Psoas muscle (tissue), 7 donors: ENCODE measurements at regions not wholly inside any gene's neighbourhood (a gene's known extent, or its start where the extent isn't known, plus 50 kb on each side); places are given as distances from the start of the nearest gene placed in this dataset.

Source experiments
- ATAC-seq, 4 donors: fragments of 200-7000 bp; cut with Tn5 transposase; one replicate each; pipeline ENCODE4 v1.9.1; 2020; ENCODE audit warnings: moderate library complexity in 3 of 4, mild to moderate bottlenecking in 2 of 4
- DNase-seq, 2 donors: peaks; one replicate each; pipeline ENCODE4 v3.0.0-alpha.2; 2020
- H3K27ac ChIP-seq: fragments of 200-600 bp; one replicate; pipeline ENCODE4 v1.8.0; 2022
- H3K27me3 ChIP-seq, 3 donors: fragments of 200-600 bp in 1 of 3; one replicate each; pipeline versions ENCODE4 v1.6.1 to v1.8.0; 2013 to 2022; ENCODE audit warnings: low read length in 2 of 3, mild to moderate bottlenecking in 2 of 3, moderate library complexity in 1 of 3; ENCODE audit not compliant: insufficient read depth in 3 of 3
- H3K36me3 ChIP-seq, 2 donors: fragments of 200-600 bp in 1 of 2; one replicate each; pipeline versions ENCODE4 v1.6.1 to v1.8.0; 2013 to 2022; ENCODE audit warnings: low read depth in 1 of 2, mild to moderate bottlenecking in 1 of 2, moderate library complexity in 1 of 2; ENCODE audit not compliant: insufficient read depth in 1 of 2
- H3K4me1 ChIP-seq: fragments of 200-600 bp; one replicate; pipeline ENCODE4 v1.8.0; 2022
- H3K4me3 ChIP-seq: fragments of 200-600 bp; one replicate; pipeline ENCODE4 v1.8.0; 2022; ENCODE audit warnings: mild to moderate bottlenecking
- H3K9me3 ChIP-seq: fragments of 200-600 bp; one replicate; pipeline ENCODE4 v1.8.0; 2022
- CTCF ChIP-seq: fragments of 200-600 bp; IDR thresholded peaks from one replicate; pipeline ENCODE4 v1.8.0; 2022; ENCODE audit warnings: antibody characterized with exemption
- WGBS, 3 donors: extraction: QIAGEN DNeasy Blood & Tissue Kit; methylation state at CpG; one replicate each; pipeline versions ENCODE4 v1.1.6 to v1.1.7; 2013; 5-methylcytosine and 5-hydroxymethylcytosine counted together
- intact Hi-C, 2 donors: fragments of 100-400 bp; cut with DNase I; formaldehyde crosslinking; loops; one replicate each; pipeline versions ENCODE4 v1.11.0 to v1.14.2; 2022
- donor health status: healthy with polysubstance abuse.
- donor health status: DM: no; HTN: no; CAD: no; lungs with moderate emphysema.
- donor health status: Bipolar disorder and iron deficiency.
- donor health status: healthy.
- donor health status: DM: yes; HTN: yes; CAD: no.
- donor health status: DM: no; HTN: no; CAD: no.
- donor health status: DM: yes; HTN: yes; CAD: no.

GRCh38 chr5:36367524-36367923 is 65.8 kb upstream of the RANBP3L start:
- H3K27me3 ChIP-seq, result no peaks in the 10 kb centered on the region
- no peak overlapping the region for H3K4me3 ChIP-seq
- ATAC-seq (no peak), DNase-seq (no peak)
- 30 to 57% (median 34%) methylated on average over 2 of the region's 2 CpGs for WGBS, 3 donors
- no peaks in the 10 kb centered on the region for H3K36me3 ChIP-seq
- no peaks in the 10 kb centered on the region for H3K9me3 ChIP-seq
- intact Hi-C loops, result no loop called here
- no peak for TF ChIP-seq CTCF
- no peak overlapping the region for H3K27ac ChIP-seq
- no peaks in the 10 kb centered on the region for H3K4me1 ChIP-seq

- no peak overlapping the region for H3K4me3 ChIP-seq
- H3K4me1 ChIP-seq, result no peaks in the 10 kb centered on the region
- WGBS, 3 donors, result 46 to 61% (median 54%) methylated on average over 1 of the region's 1 CpG
- intact Hi-C loops, result no loop called here
- no peak for TF ChIP-seq CTCF
- no peak overlapping the region for H3K27ac ChIP-seq
- no peaks in the 10 kb centered on the region for H3K36me3 ChIP-seq
- ATAC-seq (no peak), DNase-seq (no peak)
- H3K27me3 ChIP-seq, result no peaks in the 10 kb centered on the region
- H3K9me3 ChIP-seq, result no peaks in the 10 kb centered on the region
Observed at GRCh38 chr5:36369219-36369690, 67.6 kb upstream of the RANBP3L start.

GRCh38 chr5:36370073-36370472 is 68.4 kb upstream of the RANBP3L start:
- DNase-seq (no peak), ATAC-seq (no peak)
- 64 to 75% (median 68%) methylated on average over 2 of the region's 2 CpGs for WGBS, 3 donors
- Histone ChIP-seq H3K4me1 (no peaks in the 10 kb centered on the region), H3K4me3 (no peak overlapping the region), H3K27me3 (no peaks in the 10 kb centered on the region), H3K27ac (no peak overlapping the region), H3K9me3 (no peaks in the 10 kb centered on the region), H3K36me3 (no peaks in the 10 kb centered on the region)
- no peak for TF ChIP-seq CTCF
- intact Hi-C loops, result no loop called here

- Histone ChIP-seq H3K36me3 (no peaks in the 10 kb centered on the region), H3K4me3 (no peak overlapping the region), H3K4me1 (no peaks in the 10 kb centered on the region), H3K27ac (no peak overlapping the region), H3K9me3 (no peaks in the 10 kb centered on the region), H3K27me3 (no peaks in the 10 kb centered on the region)
- ATAC-seq (no peak), DNase-seq (no peak)
- no peak for TF ChIP-seq CTCF
- 46 to 54% (median 51%) methylated on average over 6 of the region's 6 CpGs for WGBS, 3 donors
- intact Hi-C loops, result no loop called here
Observed at GRCh38 chr5:36371366-36371765, 69.7 kb upstream of the RANBP3L start.

- WGBS, 3 donors, result 69 to 87% (median 77%) methylated on average over 8 of the region's 8 CpGs
- ATAC-seq, result peak; percentile 42 to 84 (median 77)
- Histone ChIP-seq H3K27me3 (no peaks in the 10 kb centered on the region), H3K4me1 (no peaks in the 10 kb centered on the region), H3K9me3 (no peaks in the 10 kb centered on the region), H3K4me3 (no peak overlapping the region), H3K36me3 (no peaks in the 10 kb centered on the region), H3K27ac (peak overlapping the region; percentile 12)
- TF ChIP-seq CTCF, result no peak
- peak; percentile 69 to 72 for DNase-seq
- intact Hi-C loops, result no loop called here
Observed at GRCh38 chr5:36373527-36374086, 71.9 kb upstream of the RANBP3L start.
